HCT116 (cell line): ENCODE measurements at regions not wholly inside any gene's neighbourhood (a gene's known extent, or its start where the extent isn't known, plus 50 kb on each side); places are given as distances from the start of the nearest gene placed in this dataset.

Experiments used
- ATAC-seq: fragments of 200-7000 bp; cut with Tn5 transposase; 2 replicates; pipeline ENCODE4 v1.9.1; 2020; ENCODE audit warnings: mild to moderate bottlenecking, moderate library complexity
- BruUV-seq: library from RNA; stranded (reverse); fragments of 400-500 nt; replicated peaks from 2 replicates; lab custom pipeline; 2021; lab: Mats Ljungman, UMichigan
- CTCF ChIA-PET: fragments of 300-600 bp; sonication (Branson Sonifier 250); formaldehyde crosslinking; loops from one replicate; lab custom pipeline; 2021; ENCODE audit warnings: antibody characterized with exemption; lab: Charles Lee
- POLR2A ChIA-PET: fragments of 300-600, 350-600 bp; sonication (Branson Sonifier 250); formaldehyde crosslinking; loops from one replicate; lab custom pipeline; 2021; ENCODE audit warnings: antibody characterized with exemption; lab: Charles Lee
- RAD21 ChIA-PET, 2 experiments: fragments of 300-600 bp; sonication (Branson Sonifier 250); formaldehyde crosslinking; loops; one replicate each; lab custom pipeline; 2023; ENCODE audit warnings: low total read pairs in 2 of 2; ENCODE audit not compliant: uncharacterized antibody in 2 of 2, unreplicated experiment in 2 of 2, low non-redundant PET in 1 of 2; lab: Charles Lee
- DNase-seq: peaks from one replicate; pipeline ENCODE4 v3.0.0-alpha.2; 2010; ENCODE audit warnings: low read depth, low spot score
- H2AFZ ChIP-seq: fragments of 200-600 bp; shearing (Covaris generic), sonication (generic); 2 replicates; pipeline ENCODE4 v1.6.1; 2017; ENCODE audit warnings: low read depth, mixed run types, mixed read lengths, antibody characterized with exemption, low read length; ENCODE audit not compliant: poor library complexity, severe bottlenecking
- H3K27ac ChIP-seq: 2 replicates; pipeline ENCODE4 v1.5.1; 2012; ENCODE audit warnings: low read depth, low read length
- H3K27me3 ChIP-seq: fragments of 200-600 bp; sonication (generic); 2 replicates; pipeline ENCODE4 v1.6.1; 2016; ENCODE audit warnings: mixed run types, low read length, mixed read lengths; ENCODE audit not compliant: insufficient read depth
- H3K36me3 ChIP-seq, 2 experiments: fragments of 200-500 bp in 1 of 2; fragments of 200-600 bp in 1 of 2; sonication (Bioruptor generic) in 1 of 2; sonication (generic) in 1 of 2; 2 replicates each; pipeline versions ENCODE4 v1.5.1 to v1.6.1; 2014 to 2016; ENCODE audit warnings: low read length in 2 of 2, inconsistent platforms in 1 of 2, mixed read lengths in 1 of 2, mixed run types in 1 of 2; ENCODE audit not compliant: insufficient read depth in 2 of 2, control insufficient read depth in 1 of 2
- H3K4me1 ChIP-seq, 2 experiments: fragments of 200-600 bp in 1 of 2; sonication (generic) in 1 of 2; 2 replicates each; pipeline versions ENCODE4 v1.5.1 to v1.6.1; 2012 to 2017; ENCODE audit warnings: low read length in 2 of 2, inconsistent platforms in 1 of 2, mild to moderate bottlenecking in 1 of 2, mixed read lengths in 1 of 2, mixed run types in 1 of 2, moderate library complexity in 1 of 2; ENCODE audit not compliant: insufficient read depth in 2 of 2, control insufficient read depth in 1 of 2
- H3K4me2 ChIP-seq: fragments of 200-600 bp; sonication (generic); 2 replicates; pipeline ENCODE4 v1.6.1; 2017; ENCODE audit warnings: mixed run types, low read length, mixed read lengths
- H3K4me3 ChIP-seq, 2 experiments: fragments of 200-600 bp in 1 of 2; sonication (generic) in 1 of 2; replicated peaks in 1 of 2; 2 replicates each; pipeline ENCODE4 v1.5.1; 2011 to 2016; ENCODE audit warnings: low read length in 2 of 2, control low read depth in 1 of 2, low read depth in 1 of 2, mild to moderate bottlenecking in 1 of 2, mixed read lengths in 1 of 2, mixed run types in 1 of 2
- H3K79me2 ChIP-seq: fragments of 200-600 bp; sonication (generic); 2 replicates; pipeline ENCODE4 v1.6.1; 2017; ENCODE audit warnings: mild to moderate bottlenecking, mixed run types, low read length, moderate library complexity, mixed read lengths; ENCODE audit not compliant: insufficient read depth
- H3K9ac ChIP-seq: fragments of 200-600 bp; sonication (generic); 2 replicates; pipeline ENCODE4 v1.6.1; 2016; ENCODE audit warnings: low read length, mixed read lengths
- H3K9me2 ChIP-seq: fragments of 200-600 bp; sonication (generic), shearing (Covaris generic); 2 replicates; pipeline ENCODE4 v1.6.1; 2017; ENCODE audit warnings: mixed run types, mild to moderate bottlenecking, moderate library complexity; ENCODE audit not compliant: insufficient read depth
- H3K9me3 ChIP-seq, 2 experiments: fragments of 200-500 bp in 1 of 2; fragments of 200-600 bp in 1 of 2; sonication (Bioruptor generic) in 1 of 2; sonication (generic) in 1 of 2; 2 replicates each; pipeline ENCODE4 v1.6.1; 2014 to 2017; ENCODE audit warnings: low read length in 2 of 2, mixed read lengths in 2 of 2, inconsistent platforms in 1 of 2, low read depth in 1 of 2, mild to moderate bottlenecking in 1 of 2, mixed run types in 1 of 2, moderate library complexity in 1 of 2; ENCODE audit not compliant: control insufficient read depth in 1 of 2, insufficient read depth in 1 of 2
- H4K20me1 ChIP-seq: fragments of 200-600 bp; sonication (generic), shearing (Covaris generic); 2 replicates; pipeline ENCODE4 v1.6.1; 2017; ENCODE audit warnings: mixed run types, mild to moderate bottlenecking, moderate library complexity; ENCODE audit not compliant: insufficient read depth
- ATF3 ChIP-seq: IDR thresholded peaks from 2 replicates; pipeline ENCODE4 v1.6.1; 2012
- CEBPB ChIP-seq: IDR thresholded peaks from 2 replicates; pipeline ENCODE4 v1.6.1; 2012; ENCODE audit warnings: low read depth
- EGR1 ChIP-seq: IDR thresholded peaks from 2 replicates; pipeline ENCODE4 v1.6.1; 2012; ENCODE audit warnings: low read depth
- ELF1 ChIP-seq: IDR thresholded peaks from 2 replicates; pipeline ENCODE4 v1.6.1; 2012; ENCODE audit warnings: low read depth, borderline replicate concordance
- EZH2 ChIP-seq: fragments of 200-600 bp; sonication (generic); IDR thresholded peaks from 2 replicates; pipeline ENCODE4 v1.6.1; 2017; ENCODE audit warnings: antibody characterized with exemption, mixed run types
- FOSL1 ChIP-seq: IDR thresholded peaks from 2 replicates; pipeline ENCODE4 v1.6.1; 2012; ENCODE audit warnings: low read depth
- POLR2A ChIP-seq: IDR thresholded peaks from 2 replicates; pipeline ENCODE4 v1.7.0; 2011; ENCODE audit warnings: borderline replicate concordance; ENCODE audit not compliant: insufficient read depth, insufficient read length; ENCODE audit errors: extremely low read depth
- POLR2AphosphoS5 ChIP-seq: IDR thresholded peaks from 2 replicates; pipeline ENCODE4 v1.6.1; 2011; ENCODE audit warnings: mild to moderate bottlenecking, low read depth, low read length, moderate library complexity
- RAD21 ChIP-seq: IDR thresholded peaks from 2 replicates; pipeline ENCODE4 v1.6.1; 2012; ENCODE audit warnings: low read depth, mild to moderate bottlenecking
- TCF7L2 ChIP-seq: IDR thresholded peaks from 2 replicates; pipeline ENCODE4 v1.7.0; 2011; ENCODE audit warnings: borderline replicate concordance, inconsistent platforms; ENCODE audit not compliant: insufficient read depth, insufficient read length; ENCODE audit errors: extremely low read depth
- YY1 ChIP-seq: IDR thresholded peaks from 2 replicates; pipeline ENCODE4 v1.6.1; 2011; ENCODE audit warnings: low read length, low read depth, moderate library complexity, mild to moderate bottlenecking; ENCODE audit not compliant: insufficient replicate concordance; ENCODE audit errors: extremely low read depth
- ZBTB33 ChIP-seq: IDR thresholded peaks from 2 replicates; pipeline ENCODE4 v1.6.1; 2011; ENCODE audit warnings: mild to moderate bottlenecking, low read length, moderate library complexity; ENCODE audit not compliant: insufficient replicate concordance; ENCODE audit errors: extremely low read depth
- ZFX ChIP-seq: fragments of 450-650 bp; IDR thresholded peaks from 2 replicates; pipeline ENCODE4 v1.6.1; 2017
- ZNF274 ChIP-seq: fragments of 200-500 bp; sonication (Bioruptor generic); IDR thresholded peaks from 2 replicates; pipeline ENCODE4 v1.6.1; 2014; ENCODE audit warnings: mild to moderate bottlenecking, low read depth, low read length, inconsistent platforms
- intact Hi-C: fragments of 100-400 bp; cut with micrococcal nuclease; formaldehyde crosslinking; loops from 2 replicates; pipeline ENCODE4 v1.10.0; 2022
- TF ChIP-seq, protein P1 (sequence below), 3 experiments: fragments of 200-600 bp in 1 of 3; sonication (generic) in 1 of 3; IDR thresholded peaks in 2 of 3; conservative IDR thresholded peaks in 1 of 3; 2 replicates each; pipeline ENCODE4 v1.5.1; 2012 to 2017; ENCODE audit warnings: low read depth in 2 of 3, low read length in 2 of 3, antibody characterized with exemption in 1 of 3, borderline replicate concordance in 1 of 3, control low read depth in 1 of 3, mild to moderate bottlenecking in 1 of 3, mixed read lengths in 1 of 3, mixed run types in 1 of 3, moderate library complexity in 1 of 3; ENCODE audit not compliant: insufficient read depth in 1 of 3

- TF ChIP-seq ZBTB33: no peak
Observed at GRCh38 chr18:40630496-40630895, 1324.5 kb upstream of the PIK3C3 start (continued).

GRCh38 chr18:40624959-40625358, 1330.1 kb upstream of the PIK3C3 start:
- no peaks in the 10 kb centered on the region for H3K27me3 ChIP-seq
- DNase-seq (no peak), ATAC-seq (no peak)
- H3K9me2 ChIP-seq: no peaks in the 10 kb centered on the region
- POLR2A ChIA-PET: no interaction called here
- H3K4me3 ChIP-seq: no peak overlapping the region
- CTCF ChIA-PET: no interaction called here
- no peak for TF ChIP-seq POLR2A
- no peak for TF ChIP-seq EZH2
- no peak for TF ChIP-seq YY1
- TF ChIP-seq CEBPB: no peak
- TF ChIP-seq POLR2AphosphoS5: no peak
- no peak for TF ChIP-seq ATF3
- TF ChIP-seq ELF1: no peak
- TF ChIP-seq ZFX: no peak
- no peak for TF ChIP-seq TCF7L2
- TF ChIP-seq RAD21: no peak
- no peak for TF ChIP-seq FOSL1
- no peak for TF ChIP-seq ZNF274
- no peak for TF ChIP-seq EGR1
- TF ChIP-seq, protein P1, sequence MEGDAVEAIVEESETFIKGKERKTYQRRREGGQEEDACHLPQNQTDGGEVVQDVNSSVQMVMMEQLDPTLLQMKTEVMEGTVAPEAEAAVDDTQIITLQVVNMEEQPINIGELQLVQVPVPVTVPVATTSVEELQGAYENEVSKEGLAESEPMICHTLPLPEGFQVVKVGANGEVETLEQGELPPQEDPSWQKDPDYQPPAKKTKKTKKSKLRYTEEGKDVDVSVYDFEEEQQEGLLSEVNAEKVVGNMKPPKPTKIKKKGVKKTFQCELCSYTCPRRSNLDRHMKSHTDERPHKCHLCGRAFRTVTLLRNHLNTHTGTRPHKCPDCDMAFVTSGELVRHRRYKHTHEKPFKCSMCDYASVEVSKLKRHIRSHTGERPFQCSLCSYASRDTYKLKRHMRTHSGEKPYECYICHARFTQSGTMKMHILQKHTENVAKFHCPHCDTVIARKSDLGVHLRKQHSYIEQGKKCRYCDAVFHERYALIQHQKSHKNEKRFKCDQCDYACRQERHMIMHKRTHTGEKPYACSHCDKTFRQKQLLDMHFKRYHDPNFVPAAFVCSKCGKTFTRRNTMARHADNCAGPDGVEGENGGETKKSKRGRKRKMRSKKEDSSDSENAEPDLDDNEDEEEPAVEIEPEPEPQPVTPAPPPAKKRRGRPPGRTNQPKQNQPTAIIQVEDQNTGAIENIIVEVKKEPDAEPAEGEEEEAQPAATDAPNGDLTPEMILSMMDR (IDR thresholded peaks at IDR 0.05 in 2 of 3, conservative IDR thresholded peaks at IDR 0.05 in 1 of 3; ENCODE audit: borderline replicate concordance in 1 of 3, insufficient read depth in 1 of 3, low read depth in 2 of 3, low read length in 2 of 3): no peak
- no peak overlapping the region for H2AFZ ChIP-seq
- no peaks in the 10 kb centered on the region for H4K20me1 ChIP-seq
- H3K36me3 ChIP-seq: no peaks in the 10 kb centered on the region
- peaks cover 17 to 21% of the 10 kb centered on the region in 2 experiments; a peak in 3 of 4 replicates for H3K9me3 ChIP-seq
- intact Hi-C loops: no loop called here
- no peak overlapping the region for H3K27ac ChIP-seq
- H3K79me2 ChIP-seq: no peaks in the 10 kb centered on the region
- H3K4me2 ChIP-seq: no peak overlapping the region
- H3K4me1 ChIP-seq: no peaks in the 10 kb centered on the region
- BruUV-seq: no TSS peak
- RAD21 ChIA-PET: no interaction called here
- no peak overlapping the region for H3K9ac ChIP-seq
